ENCODE measurements at regions not wholly inside any gene's neighbourhood (a gene's known extent, or its start where the extent isn't known, plus 50 kb on each side); places are given as distances from the start of the nearest gene placed in this dataset.

Small RNA genes in the stretch of these regions (small RNA-seq; reads per million reads assigned to genes)
- gene RF00402: 0 reads per million in 6 experiments

Data from A549 (cell line).